AG08395 (cell line): ENCODE measurements at regions not wholly inside any gene's neighbourhood (a gene's known extent, or its start where the extent isn't known, plus 50 kb on each side); places are given as distances from the start of the nearest gene placed in this dataset.
"Not testable (repeated sequence)": the region's sequence is repeated elsewhere in the genome, so short reads cannot be mapped to it uniquely, and the experiment has no call there.

Source experiments
- DNase-seq: peaks from one replicate; pipeline ENCODE4 v3.0.0; 2012; ENCODE audit warnings: mixed read lengths, low spot score

- not testable (repeated sequence) for DNase-seq
Observed at GRCh38 chr13:79607895-79608294, 126.9 kb downstream of the NDFIP2 start.
